ENCODE measurements at regions not wholly inside any gene's neighbourhood (a gene's known extent, or its start where the extent isn't known, plus 50 kb on each side); places are given as distances from the start of the nearest gene placed in this dataset.
"Not testable (repeated sequence)": the region's sequence is repeated elsewhere in the genome, so short reads cannot be mapped to it uniquely, and the experiment has no call there.

DNA sequence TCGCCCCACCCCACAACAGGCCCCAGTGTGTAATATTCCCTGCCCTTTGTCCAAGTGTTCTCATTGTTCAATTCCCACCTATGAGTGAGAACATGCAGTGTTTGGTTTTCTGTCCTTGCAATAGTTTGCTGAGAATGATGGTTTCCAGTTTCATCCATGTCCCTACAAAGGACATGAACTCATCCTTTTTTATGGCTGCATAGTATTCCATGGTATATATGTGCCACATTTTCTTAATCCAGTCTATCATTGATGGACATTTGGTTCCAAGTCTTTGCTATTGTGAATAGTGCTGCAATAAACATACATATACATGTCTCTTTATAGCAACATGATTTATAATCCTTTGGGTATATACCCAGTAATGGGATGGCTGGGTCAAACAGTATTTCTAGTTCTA, 132.7 kb downstream of the SNX10 start:
- not testable (repeated sequence) for DNase-seq (ENCODE audit: low read depth, low spot score); H3K4me3 ChIP-seq (ENCODE audit: low read length)

DNA sequence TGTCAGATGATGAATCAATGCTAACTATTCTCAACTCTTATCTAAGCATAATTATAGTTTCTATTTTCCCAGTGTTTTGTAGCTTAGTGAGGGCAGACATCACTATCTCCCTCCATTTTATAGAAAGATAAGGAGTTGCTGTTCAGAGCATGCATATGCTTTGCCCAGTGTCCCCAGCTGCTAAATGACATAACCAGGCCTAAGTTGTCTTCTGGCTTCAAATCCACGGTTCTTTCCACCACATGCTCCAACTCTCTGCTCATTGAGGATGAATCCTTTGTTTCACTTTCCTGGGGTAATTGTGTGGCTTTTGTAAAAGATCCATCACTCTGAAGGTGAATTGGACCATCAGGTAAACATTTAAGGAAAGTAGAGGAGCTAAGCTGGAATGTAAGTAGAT, 134.0 kb downstream of the SNX10 start:
- no peak overlapping the region for H3K4me3 ChIP-seq (ENCODE audit: low read length)
- DNase-seq (ENCODE audit: low read depth, low spot score): no peak

DNA sequence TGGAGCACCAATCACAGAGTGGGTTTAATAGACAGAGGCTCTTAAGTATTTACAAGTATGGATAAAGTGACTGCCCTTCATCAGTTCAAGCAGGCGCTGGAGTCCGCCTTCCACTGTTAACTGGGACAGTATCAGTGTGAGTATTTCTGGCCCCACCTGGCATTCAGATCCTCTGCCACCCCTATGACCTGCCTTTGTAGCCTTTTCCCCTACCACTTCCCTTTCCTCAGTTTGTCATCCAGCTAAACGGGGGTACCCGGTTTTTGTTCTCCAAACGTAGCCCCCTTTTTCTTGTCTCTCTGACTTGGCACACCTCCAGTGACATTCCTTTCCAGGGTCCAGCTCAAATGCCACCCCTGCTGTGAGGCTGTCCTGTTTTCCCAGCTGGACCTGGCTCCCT, 134.4 kb downstream of the SNX10 start:
- no peak overlapping the region for H3K4me3 ChIP-seq (ENCODE audit: low read length)
- no peak for DNase-seq (ENCODE audit: low read depth, low spot score)

DNA sequence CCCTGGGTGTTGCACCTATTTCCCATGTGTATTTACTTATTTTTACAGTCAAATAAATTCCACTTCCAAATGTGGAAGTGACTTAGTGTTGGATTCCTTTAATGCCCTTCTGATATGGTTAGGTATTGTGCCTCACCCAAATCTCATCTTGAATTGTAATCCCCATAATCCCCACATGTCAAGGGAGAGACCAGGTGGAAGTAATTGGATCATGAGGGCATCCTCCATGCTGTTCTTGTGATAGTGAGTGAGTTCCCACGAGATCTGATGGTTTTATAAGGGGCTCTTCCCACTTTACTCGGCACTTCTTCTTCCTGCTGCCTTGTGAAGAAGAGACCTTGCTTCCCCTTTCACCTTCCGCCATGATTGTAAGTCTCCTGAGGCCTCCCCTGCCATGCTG, 136.9 kb downstream of the SNX10 start:
- DNase-seq (ENCODE audit: low read depth, low spot score): no peak
- H3K4me3 ChIP-seq (ENCODE audit: low read length): no peak overlapping the region

DNA sequence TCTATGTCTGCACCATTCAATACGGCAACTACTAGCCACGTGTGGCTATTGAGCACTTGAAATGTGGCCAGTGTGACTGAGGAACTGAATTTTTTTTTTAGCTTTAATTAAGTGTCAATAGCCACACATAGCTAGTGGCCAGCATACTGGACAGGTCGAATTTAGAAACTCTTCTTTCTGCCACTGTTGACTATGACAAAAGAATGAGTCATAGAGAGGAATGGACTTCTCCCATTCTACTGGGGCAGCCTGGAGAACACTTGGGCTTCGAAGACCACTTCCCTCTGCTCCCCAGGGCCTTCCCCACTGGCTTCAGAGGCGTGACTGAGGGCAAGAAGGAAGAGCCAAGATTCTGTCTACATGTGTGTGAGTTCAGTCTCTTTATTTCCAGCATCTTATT, 137.5 kb downstream of the SNX10 start:
- DNase-seq (ENCODE audit: low read depth, low spot score): no peak
- H3K4me3 ChIP-seq (ENCODE audit: low read length): no peak overlapping the region

DNA sequence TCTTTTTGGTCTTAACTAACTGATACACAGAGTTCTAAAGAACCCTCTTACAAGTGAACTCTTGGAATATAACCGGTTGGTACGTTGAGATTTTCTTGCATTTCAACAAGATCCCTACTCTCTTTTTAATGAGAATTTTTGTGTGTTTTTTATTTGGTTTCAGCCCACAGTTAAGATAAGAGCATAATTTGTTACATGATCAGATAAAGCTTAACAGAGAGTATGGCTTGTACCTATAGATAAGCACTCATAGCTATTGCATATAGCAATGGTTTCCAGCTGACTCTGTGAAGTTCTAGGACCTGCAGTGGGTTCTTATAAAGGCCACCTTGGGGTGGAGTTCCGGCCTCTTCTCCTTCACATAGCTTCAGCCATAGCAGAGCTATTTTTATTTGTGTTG, 143.3 kb downstream of the SNX10 start:
- no peak for DNase-seq (ENCODE audit: low read depth, low spot score)
- no peak overlapping the region for H3K4me3 ChIP-seq (ENCODE audit: low read length)

DNA sequence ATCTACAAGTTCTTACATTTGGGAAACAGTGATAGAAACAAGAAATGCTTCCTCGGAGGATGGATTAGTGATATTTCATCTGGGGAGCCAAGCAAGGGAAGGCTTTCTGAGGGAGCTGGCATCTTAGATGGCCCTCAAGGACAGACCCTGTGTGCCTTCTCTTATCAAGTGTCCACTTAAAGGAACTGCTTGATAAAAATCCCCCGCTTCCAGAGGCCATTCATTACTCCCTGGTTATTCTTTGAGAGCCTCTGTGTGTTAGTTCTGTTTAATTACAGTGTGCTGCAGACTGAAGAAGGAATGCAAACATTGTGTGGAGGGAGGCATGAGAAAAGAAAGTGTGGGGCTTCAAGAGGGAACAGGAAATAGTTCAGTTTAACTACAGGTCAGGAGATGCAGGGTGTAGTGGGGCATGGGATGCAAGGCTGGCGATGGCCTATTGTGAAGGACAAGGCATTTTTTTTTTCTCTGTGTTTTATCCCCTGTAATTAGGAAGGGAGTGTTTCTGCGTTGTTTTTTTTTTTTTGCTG, 145.4 kb downstream of the SNX10 start:
- DNase-seq (ENCODE audit: low read depth, low spot score): no peak
- H3K4me3 ChIP-seq (ENCODE audit: low read length): no peak overlapping the region

DNA sequence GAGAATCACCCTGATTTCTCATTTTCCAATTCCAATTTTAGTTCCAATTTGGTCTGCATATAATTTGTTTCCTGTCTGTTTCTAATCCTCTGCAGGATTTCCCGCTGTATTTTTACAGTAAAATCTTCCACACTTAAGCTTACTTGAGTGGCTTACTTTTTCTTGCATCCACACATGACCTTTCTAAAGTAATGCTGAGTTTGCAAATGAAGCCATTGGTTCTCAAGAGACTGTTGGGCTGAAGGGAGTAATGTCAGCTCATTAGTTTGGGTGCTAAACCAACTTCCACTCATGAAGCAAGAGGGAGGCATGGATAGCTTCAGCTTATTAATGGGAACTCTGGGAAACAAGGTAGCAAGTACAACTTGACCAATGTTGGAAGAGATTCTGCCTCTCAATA, 146.4 kb downstream of the SNX10 start:
- DNase-seq (ENCODE audit: low read depth, low spot score): no peak
- H3K4me3 ChIP-seq (ENCODE audit: low read length): no peak overlapping the region

DNA sequence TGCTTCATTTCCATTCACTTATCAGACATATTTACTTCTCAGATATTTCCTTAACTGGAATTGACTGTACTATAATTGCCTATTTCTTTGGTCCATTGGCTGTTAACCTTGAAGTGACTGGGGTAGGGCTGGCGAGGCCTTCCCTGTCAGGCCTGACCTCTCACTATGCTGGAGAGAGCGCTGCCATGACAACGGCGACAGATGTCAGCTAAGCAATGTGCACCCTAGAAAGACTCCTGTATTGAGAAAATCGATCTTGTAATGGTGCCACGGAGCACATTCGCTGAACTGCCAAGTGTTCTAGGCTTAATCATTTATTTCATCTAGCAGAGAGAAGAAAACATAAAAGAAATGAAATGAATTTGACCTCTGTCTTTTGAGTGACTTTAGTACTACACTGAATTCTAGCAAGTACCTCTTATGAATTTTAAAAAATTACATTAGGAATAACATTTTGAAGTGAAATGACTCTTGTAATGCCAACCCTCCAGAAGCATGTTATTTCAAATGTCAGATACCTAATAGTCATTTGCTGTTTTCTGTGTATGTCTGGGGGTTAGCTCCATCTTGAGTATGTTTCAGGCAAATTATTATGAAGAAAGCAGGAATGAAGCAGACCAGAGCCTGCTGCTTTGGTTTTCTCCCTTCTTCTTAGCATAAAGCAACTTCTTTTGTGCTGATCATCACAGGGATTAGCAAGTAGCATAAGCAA, 148.0 kb downstream of the SNX10 start:
- no peak for DNase-seq (ENCODE audit: low read depth, low spot score)
- no peak overlapping the region for H3K4me3 ChIP-seq (ENCODE audit: low read length)

DNA sequence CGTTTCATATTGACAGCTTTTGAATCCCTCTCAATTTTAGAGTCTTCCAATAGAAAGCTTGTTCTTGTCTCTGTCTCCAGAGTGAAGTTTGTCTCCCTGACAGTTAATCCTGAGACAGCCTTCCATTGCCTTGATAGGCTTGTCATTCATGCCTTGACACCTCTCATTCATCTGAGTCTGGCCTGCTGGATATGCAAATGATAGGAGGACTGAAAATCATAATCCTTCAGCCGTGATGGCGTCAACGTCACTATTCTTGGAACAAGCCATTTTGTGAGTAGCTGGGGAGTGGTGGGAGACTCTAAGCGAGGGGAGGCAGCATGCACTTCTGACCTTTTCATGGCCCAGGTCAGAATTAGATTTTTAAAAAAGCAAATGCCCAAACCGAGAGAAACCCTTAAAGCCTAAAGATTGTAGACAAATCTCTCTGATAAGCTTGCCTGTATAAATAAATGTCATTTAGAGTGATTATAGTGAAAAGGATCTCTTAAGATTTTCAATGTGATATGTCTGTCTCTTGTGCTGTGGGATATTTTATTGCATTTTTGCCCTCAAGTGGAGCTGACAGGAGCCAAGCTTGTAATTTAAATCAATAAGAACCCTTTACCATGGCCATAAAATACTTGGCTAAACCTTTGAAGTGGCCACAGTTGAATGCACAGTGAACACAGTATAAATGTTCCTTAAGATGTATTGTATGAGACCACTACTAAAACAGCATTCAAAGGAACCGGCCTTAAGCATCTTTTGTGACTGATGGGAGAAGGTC, 148.8 kb downstream of the SNX10 start:
- H3K4me3 ChIP-seq (ENCODE audit: low read length): no peak overlapping the region
- no peak for DNase-seq (ENCODE audit: low read depth, low spot score)

DNA sequence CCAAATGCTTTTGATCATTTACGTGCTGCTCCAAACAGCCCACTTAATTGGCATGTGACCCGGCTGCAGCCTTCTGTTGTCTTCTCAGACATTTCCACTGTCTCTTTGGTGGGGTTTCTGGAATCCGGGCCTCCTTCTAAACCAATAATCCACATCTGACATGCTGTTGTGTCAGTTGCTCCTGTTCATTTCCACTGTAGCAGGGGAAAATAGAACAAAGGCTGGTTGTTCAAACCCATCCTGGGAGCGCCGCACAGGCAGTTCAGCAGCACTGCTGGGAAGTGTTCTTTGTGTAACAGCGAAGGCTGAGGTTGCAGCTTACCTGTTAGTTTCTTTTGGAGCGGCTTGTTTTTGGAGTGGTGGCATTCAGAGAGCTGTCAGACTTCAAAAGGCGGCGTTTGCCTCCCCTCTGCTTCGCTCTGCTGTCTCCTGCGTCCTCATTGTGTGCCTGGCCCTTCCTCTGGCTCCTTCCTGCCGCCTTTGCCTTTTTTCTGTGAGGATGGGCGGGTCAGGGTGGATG, 149.4 kb downstream of the SNX10 start:
- no peak for DNase-seq (ENCODE audit: low read depth, low spot score)
- no peak overlapping the region for H3K4me3 ChIP-seq (ENCODE audit: low read length)

DNA sequence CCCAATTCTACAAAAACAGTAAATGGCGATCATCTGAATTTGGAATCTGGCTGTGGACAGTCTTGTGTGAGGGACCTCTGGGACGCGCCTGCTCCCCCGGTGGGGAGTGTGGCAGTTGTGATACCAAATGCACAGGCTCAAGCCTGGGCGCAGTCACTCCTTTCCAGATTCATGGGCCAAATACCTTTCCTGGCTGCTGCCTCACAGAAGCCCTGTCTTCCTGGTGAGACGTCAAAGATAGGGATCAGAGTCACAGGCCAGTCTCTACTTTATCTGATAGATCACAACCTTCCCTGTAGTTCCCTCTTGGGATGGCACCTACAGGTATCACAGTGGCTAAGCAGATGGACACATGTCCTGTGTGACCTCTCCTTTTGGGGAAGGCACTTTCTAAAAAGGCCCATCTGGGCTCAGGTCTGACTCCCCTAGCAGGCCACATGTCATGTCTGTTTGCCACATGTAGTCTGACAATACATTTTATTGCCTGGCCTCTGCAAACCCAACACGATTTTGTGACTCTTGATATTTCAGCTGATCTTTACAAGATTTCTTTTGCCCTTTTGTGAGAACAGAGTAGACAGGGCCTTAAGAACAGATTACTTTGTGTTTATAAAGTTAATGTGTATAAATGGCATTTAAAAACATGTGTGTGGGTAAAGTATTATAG, 150.1 kb downstream of the SNX10 start:
- no peak overlapping the region for H3K4me3 ChIP-seq (ENCODE audit: low read length)
- DNase-seq (ENCODE audit: low read depth, low spot score): no peak

DNA sequence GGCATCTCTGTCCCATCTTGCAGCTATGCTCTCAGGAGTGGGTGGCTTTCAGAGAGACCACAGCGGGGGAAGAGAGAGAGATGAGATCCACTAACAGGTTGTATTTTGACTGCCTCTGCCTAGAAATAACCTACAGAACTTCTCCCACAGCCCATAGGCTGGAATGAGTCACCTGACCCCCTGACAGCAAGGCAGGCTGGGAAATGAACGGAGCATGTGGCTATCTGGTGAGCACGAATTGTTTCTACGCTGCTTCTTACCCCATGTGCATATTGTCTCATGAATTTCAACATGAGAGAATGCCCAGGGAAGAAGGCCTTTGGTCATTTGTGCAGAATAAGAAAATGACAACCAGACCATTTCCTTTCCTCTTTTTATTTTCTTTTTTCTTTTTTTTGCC, 151.3 kb downstream of the SNX10 start:
- no peak for DNase-seq (ENCODE audit: low read depth, low spot score)
- H3K4me3 ChIP-seq (ENCODE audit: low read length): no peak overlapping the region

DNA sequence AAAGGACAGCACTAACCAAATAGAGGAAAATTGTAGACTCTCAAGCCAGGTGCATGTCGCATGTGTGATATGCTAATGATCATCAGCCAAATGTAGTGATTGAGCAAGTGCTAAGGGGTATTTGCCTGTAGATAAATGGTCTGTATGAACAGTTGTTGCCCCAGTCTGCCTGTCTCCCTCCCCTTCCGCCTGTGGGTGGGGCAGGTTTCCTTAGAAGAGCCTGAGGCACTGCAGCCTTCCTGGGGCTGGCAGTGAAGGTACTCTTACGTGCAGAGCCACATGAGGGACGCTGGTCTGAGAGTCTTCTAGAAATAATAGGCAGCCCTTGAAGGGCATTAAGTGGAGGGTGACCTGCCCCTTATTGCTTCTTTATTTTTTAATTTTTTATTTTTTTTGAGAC, 152.1 kb downstream of the SNX10 start:
- DNase-seq (ENCODE audit: low read depth, low spot score): no peak

DNA sequence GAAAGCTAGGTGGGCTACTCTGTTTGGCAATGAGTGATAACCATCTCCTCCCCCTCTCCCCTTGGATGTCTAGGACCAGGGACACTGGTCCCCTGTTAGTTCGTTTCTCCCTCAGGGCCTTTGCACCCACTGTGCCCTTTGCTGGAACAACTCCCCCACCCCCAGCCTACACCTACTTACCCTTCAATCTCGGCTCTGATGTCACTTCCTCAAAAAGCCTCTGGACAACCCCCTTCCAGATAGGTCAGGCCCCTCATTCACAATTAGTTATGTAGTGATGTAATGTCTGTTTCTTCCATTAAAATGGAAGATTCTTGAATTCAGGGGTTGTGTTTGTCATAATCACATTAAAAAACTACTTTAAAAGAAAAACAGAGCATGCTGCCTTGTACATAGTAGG, 152.9 kb downstream of the SNX10 start:
- no peak for DNase-seq (ENCODE audit: low read depth, low spot score)

More for the DNA sequence above, 152.1 kb downstream of the SNX10 start:
- no peak overlapping the region for H3K4me3 ChIP-seq (ENCODE audit: low read length)

DNA sequence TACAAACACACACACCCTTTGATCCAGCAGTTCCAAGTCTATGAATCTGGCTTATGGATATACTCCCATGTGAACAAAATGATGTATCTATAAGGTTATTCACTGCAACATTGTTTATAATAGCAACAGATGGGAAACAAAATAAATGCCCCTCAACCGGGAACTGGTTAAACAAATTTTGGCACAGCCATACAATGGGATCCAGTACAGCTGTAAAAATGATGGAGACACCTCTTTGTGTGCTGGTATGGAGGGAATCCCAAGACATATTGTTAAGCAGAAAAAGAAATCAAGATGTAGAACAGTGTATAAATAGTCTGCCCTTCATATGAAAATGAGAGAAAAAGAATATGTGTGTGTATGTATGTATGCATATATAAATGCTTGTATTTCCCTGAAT, 155.5 kb downstream of the SNX10 start:
- DNase-seq (ENCODE audit: low read depth, low spot score): no peak
- no peak overlapping the region for H3K4me3 ChIP-seq (ENCODE audit: low read length)

More for the DNA sequence above, 152.9 kb downstream of the SNX10 start:
- H3K4me3 ChIP-seq (ENCODE audit: low read length): no peak overlapping the region

DNA sequence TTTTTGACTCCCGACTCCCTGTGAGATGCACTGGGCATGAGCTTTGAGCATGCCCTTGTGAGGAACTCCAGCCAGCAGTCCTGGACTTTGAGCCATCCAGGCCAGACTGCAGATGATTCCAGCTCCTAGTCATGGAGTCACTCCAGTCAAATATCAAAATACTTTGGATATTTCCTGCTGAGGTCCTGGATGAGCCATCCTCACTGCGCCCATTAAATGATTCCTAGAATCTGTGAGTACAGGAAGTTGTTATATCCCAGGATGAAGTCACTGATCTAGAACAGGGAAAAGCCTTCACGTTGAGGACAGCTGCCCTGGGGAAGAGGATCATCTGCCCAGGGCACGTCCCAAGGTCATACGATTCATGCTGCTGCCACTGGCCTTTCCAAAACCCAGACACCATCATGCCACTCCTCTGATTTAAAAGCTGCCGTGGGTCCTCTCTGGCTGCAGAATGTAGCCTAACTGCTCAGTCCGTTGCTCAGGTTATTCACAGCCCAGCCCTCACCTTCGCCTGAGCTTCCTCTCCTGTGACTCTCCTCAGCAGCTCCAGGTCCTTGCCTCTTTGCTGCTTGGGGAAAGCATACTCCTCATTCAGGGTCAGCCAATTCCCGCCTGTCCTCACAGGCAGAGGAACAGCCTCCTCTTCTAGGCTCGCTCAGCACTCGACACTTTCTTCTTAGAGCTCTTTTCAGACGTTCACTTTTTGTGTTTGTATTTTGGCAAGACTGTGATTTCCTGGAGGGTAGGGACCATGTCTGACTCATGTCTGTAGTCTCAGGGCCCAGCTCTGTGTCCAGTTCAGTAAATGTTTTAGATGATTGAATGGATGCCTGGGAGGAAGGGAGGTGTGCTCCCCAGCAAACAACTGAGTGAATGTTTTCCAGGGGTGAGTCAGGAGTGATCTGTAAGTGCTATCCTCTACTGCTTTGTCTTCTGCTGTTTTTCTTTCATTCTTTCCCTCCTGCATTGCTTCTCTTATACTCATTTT, 157.8 kb downstream of the SNX10 start:
- no peak overlapping the region for H3K4me3 ChIP-seq (ENCODE audit: low read length)
- no peak for DNase-seq (ENCODE audit: low read depth, low spot score)

DNA sequence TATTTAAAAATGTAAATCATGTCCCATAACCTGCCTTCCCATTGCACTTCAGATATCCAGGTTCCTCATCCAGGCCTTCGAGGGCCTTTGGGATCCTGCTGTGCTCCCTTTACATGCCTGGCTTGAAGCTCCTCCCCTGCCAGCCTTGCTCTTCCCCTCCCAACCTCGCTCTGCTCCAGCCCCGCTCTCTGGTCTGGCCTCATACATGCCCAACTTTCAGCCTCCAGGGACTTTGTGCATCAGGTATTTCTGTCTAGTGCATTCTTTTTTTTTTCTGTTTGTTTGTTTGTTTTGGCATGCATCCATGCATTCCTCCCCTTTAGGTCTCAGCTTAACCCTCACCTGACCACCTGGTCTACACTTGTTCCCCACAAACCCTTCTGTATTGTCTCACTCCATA, 160.3 kb downstream of the SNX10 start:
- H3K4me3 ChIP-seq (ENCODE audit: low read length): no peak overlapping the region
- no peak for DNase-seq (ENCODE audit: low read depth, low spot score)

DNA sequence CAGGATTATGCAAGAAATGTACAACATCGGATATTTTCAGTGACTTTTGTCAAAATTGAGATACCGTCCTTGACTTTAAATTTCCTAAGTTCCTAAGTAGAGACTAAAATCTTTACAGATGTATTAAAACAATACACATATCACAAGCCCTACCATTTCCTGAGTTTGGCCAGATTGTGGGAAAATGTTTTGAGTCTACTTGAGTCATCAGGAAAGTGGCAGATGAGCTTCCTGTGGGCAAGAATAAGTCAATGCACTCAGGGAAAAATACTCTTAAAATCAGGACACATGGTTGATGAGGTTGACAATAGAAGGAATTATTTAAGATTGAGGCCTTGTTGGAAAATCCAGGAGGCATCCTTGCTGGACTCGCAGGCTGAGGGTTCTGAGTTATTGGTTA, 162.5 kb downstream of the SNX10 start:
- no peak overlapping the region for H3K4me3 ChIP-seq (ENCODE audit: low read length)
- no peak for DNase-seq (ENCODE audit: low read depth, low spot score)
